Stimulated activated CD8-positive, alpha-beta memory T cell treated with anti-CD3 and anti-CD28 coated beads, Interleukin-12 subunit alpha, Interleukin-12 subunit beta, amount 100 ng/mL, for 24 hours (primary cell): ENCODE measurements at regions not wholly inside any gene's neighbourhood (a gene's known extent, or its start where the extent isn't known, plus 50 kb on each side); places are given as distances from the start of the nearest gene placed in this dataset.
"Not testable (repeated sequence)": the region's sequence is repeated elsewhere in the genome, so short reads cannot be mapped to it uniquely, and the experiment has no call there.

Experiments used
- DNase-seq: peaks from one replicate; pipeline ENCODE4 v3.0.0-alpha.2; 2020; ENCODE audit errors: extremely low read depth

DNA sequence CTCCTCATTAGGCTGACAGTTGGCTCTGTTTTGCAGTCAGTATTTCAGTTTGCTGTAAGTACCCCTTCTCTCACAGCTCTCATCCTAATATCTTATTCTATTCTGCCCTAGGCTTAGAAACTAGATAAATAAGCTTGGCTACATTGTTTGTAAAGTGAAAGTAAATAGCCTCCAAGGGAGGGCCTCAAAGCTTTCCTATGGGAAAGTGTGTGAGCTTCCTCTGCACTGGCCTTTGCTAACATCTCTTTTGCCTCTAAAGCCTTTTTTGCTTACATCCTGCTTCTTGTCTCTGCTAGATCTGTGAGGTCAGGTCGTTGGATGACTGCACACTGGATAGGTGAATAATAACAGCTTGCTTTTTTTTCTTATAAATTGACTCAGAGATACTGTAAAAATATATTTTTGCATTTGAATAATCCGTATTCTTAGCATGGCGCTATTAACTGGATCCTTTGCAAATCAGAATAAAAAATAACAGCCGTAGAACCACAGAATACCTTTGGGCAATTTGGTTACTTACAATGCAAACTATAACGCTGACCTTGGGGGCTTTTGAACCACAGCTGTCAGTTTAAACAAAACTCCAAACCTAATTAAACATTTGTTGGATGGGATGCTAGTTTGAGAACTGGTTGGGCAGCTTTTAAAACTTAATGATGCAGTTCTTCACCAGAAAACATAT lies 55.1 kb downstream of the TTC6 start:
- DNase-seq, result no peak

DNA sequence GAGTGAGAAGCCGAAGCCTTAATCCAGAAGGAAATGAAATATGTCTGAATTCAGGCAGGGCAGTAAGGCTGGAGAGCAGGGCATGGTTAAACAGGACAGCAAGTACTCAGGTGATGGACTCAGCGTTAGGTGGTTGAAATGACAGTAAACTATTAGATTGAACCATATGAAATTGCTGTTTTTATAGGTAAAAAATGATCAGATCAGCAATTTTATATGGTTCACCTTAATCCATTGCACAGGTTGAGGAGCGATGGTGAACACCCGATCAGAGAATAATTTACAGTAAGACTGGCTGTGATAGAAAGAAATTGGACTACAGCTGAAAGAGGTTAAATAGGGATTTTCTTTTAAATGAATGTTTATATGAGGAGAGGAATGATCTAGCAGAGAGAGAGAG lies 56.6 kb downstream of the TTC6 start:
- DNase-seq, result no peak

DNA sequence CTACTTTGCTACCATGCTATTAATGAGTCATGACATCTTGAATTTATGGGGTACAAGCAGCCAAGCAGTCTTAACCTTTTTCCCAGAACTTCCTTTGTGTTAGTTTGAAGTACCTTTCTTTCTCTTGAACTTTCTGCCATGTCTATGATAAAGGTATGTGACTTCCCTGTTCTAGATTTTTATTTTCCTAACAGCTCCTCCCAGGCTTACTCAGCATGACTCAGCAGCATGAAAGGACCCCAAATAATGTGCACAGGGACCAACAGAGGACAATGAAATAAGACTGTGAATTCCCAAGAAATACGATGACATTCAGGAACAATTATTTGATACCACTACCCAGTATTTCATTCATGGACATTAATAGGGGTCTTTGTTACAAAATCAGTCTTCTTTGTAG lies 60.0 kb downstream of the TTC6 start:
- no peak for DNase-seq

DNA sequence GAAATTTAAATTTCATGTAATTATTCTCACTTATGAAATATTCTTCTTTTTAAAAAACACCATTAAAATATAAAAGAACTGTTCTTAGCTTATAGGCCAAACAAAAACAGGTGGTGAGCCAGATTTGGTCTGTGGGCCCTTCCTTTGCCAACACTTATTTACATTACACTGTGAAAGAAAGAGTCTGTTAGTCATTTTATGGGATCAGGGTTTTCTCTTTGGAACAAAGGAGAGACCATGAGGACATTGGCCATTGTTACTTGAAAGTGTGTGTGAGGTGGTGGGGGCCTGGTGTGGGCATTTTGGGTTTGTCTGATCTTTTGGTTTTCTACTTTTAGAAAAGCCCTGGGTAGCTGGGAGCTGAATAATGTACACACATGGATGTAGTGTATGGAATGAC lies 62.7 kb downstream of the TTC6 start:
- no peak for DNase-seq

DNA sequence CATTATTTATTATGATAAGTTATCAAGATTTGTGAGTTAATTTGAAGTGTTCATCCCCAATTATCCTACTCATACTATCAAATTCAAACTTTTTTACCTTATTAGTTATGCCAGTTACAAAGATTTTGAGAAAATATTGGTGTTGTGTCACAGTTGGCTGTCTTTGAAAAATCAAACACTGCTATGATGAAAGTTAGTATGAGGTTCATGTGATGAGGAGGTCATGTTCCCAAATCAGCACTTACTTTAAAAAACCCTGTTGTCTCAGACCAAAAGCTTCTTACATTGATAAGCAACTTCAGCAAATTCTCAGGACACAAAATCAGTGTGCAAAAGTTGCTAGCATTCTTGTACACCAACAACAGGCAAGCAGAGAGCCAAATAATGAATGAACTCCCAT lies 68.1 kb downstream of the TTC6 start:
- DNase-seq, result no peak

DNA sequence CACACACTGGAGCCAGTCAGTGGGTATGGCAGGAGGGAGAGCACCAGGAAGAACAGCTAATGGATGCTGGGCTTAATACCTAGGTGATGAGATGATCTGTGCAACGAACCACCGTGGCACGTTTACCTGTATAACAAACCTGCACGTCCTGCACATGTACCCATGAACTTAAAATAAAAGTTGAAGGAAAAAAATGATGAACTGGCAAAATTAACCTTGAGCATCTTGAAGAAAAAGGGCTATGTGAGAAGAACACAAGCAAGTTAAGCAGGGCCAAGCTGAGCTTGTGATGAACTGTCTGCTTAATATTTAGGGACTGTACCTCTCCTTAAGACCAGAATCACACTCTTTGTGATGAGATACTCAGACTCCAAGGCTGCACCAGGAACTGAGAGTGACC lies 70.0 kb downstream of the TTC6 start:
- no peak for DNase-seq

DNA sequence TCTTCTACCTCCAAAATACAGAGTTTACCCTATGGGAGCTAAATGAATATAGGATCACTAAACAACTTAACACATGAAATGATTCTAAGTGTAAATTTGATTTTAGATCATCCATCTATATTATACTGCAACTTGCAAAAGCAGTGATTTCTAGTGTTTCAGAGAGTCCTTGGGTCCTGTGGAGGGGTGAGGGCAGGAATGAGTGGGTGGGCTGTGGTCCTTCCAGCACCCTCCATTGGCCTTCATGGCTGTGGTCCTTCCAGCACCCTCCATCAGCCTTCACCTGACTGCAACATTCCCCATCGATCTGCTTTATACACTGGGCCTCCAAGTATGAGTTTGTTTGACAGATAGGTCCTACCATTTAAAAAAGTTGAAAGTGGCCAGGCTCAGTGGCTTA lies 70.5 kb downstream of the TTC6 start:
- DNase-seq, result no peak

DNA sequence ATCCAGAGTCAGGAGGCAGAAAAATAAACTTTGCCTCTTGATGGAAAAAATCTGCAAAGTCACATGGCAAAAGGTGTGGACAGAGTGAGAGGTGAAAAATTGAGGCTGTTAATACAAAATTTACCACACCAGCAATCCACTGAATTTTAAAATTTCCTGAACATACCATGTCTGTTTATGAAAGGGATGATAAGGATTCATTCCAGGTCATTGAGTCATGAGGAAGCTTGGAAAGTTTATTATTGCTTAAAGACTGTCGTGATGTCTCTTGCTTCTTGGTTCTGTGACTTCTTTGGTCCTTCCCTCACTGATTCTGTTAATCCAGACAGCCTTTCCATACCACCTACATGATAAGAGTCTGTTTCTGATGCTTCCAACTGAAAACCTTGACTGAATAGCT lies 73.2 kb downstream of the TTC6 start:
- DNase-seq, result no peak

DNA sequence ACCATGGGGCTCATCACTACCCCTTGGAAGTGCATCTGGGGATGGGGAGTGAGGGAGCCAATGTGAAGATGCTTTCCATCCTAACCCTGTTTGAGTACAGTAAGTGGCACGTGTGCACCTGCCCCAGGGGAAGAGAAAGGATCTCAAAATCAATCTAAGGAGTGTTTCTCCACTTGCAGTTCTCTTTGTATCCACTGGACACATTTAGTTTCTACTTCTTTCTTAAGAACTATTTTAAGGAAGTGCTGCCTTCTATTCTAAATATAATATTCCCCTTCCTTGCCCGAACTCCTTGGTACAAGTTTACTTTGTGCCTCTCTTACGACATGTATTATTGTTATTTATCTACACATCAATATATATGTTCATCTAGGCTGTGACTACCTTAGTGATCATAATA lies 73.8 kb downstream of the TTC6 start:
- DNase-seq, result no peak

DNA sequence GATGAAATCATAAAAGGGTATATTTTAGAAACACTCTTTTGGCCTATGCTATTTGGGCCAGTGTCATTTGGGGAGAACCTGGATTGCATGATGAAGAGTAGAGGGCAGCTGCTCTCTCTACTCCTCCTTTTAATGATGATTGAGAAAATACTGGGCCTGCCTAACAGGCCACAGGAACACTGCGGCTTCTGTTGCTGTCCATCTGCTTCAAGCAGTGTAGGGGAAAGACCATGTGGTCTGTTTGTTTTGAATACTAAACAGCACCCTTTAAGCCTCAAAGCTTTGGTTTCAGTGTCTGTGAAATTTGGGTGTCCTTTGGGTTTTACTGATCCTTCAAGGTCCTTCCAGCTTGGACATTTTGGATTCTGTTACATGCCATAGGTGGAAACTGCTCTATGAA lies 78.0 kb downstream of the TTC6 start:
- no peak for DNase-seq

DNA sequence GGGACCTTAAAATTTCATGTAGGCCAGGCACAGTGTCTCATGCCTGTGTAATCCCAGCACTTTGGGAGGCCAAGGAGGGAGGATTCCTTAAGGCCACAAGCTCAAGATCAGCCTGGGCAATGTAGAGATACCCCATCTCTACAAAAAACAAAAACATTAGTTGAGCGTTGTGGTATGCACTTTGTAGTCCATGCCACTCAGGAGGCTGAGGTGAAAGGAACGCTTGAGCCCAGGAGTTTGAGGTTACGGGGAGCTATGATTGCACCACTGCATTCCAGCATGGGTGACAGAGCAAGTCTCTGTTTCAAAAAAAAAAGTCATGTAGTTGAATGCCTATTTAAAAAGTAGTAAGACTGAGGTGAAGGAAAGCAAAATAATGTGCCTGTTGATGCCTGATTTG lies 83.5 kb downstream of the TTC6 start:
- DNase-seq, result no peak

DNA sequence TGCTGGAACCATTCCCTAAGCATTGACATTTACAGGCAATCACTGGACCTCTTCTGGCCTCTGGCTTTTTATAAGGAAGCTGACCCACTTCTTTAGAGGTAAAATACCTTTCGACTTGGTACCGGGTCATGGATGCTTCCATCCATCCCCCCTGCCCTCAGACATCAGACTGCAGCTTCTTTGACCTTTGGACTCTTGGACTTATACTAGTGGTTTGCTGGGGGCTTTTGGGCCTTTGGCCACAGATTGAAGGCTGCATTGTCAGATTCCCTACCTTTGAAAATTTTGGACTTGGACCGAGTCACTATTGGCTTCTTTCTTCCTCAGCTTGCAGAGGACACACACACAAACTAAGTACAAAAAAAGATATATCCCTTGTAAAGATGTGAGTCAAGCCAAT lies 86.1 kb downstream of the TTC6 start:
- no peak for DNase-seq

DNA sequence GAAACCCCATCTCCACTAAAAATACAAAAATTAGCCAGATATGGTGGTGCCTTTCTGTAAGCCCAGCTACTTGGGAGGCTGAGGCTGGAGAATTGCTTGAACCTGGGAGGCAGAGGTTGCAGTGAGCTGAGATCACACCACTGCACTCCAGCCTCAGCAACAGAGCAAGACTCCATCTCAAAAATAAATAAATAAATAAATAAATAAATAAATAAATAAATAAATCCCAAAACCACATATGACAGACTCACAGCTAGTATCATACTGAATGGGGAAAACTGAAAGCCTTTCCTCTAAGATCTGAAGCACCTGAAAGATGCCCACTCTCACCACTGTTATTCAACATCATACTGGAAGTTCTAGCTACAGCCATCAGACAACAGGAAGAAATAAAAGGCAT lies 97.3 kb downstream of the TTC6 start:
- not testable (repeated sequence) for DNase-seq

DNA sequence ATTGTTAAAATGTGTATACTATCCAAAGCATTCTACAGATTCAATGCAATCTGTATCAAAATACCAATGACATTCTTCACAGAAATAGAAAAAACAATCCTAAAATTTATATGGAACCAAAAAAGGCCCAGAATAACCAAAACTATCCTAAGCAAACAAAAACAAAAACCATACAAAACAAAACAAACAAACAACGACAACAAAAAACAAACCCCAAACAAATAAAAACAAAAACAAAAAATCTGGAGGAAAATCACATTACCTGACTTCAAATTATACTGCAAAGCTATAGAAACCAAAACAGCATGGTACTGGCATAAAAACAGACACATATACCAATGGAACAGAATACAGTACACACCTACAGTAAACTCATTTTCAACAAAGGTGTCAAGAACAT lies 98.0 kb downstream of the TTC6 start:
- DNase-seq, result not testable (repeated sequence)

DNA sequence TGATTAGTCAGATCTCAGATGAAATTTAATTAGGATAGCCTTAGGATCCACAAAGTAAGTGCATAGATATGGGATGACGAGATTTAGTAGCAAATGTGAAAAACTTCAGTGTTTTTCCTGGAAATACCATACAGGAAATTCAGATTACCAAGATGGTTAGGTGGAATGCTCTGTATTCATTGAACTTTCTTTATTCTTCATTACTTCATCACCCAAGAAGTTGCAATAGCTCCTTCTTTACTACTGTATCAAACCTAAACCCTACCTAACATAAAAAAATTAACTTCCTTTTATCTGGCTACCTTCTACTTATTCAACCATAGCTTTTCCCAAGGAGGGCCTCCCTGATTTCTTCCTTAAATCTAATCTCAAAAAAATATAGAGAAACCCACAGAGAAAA lies 100.4 kb downstream of the TTC6 start:
- no peak for DNase-seq

DNA sequence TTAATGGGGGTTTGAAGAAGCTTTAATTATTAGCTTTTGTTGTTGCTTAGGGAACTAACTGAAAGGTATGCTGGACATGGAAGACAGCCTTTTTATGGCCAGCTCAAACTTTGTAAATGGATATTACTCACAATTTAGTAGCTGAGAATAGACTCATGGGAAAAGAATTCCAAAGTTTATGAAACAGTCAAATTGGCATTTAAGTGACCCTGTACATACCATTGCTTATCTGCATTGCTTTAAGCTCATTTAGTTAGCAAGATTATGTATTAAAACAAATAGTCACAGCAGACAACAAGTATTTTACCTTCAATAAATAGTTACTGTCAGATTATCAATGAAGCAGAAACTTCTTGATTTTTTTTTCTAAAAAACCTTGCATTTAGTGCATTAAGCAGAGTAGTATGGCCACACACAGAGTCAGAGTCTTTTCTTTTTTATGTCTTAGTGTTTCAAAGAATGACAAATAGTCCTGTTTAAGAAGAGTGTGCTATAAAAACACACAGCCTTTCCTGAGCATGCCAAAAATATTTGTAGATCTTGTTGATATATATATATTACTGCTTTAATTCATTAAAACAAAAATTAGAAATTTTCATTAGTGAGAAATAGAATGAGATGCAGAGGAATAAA lies 102.2 kb downstream of the TTC6 start:
- DNase-seq, result no peak

DNA sequence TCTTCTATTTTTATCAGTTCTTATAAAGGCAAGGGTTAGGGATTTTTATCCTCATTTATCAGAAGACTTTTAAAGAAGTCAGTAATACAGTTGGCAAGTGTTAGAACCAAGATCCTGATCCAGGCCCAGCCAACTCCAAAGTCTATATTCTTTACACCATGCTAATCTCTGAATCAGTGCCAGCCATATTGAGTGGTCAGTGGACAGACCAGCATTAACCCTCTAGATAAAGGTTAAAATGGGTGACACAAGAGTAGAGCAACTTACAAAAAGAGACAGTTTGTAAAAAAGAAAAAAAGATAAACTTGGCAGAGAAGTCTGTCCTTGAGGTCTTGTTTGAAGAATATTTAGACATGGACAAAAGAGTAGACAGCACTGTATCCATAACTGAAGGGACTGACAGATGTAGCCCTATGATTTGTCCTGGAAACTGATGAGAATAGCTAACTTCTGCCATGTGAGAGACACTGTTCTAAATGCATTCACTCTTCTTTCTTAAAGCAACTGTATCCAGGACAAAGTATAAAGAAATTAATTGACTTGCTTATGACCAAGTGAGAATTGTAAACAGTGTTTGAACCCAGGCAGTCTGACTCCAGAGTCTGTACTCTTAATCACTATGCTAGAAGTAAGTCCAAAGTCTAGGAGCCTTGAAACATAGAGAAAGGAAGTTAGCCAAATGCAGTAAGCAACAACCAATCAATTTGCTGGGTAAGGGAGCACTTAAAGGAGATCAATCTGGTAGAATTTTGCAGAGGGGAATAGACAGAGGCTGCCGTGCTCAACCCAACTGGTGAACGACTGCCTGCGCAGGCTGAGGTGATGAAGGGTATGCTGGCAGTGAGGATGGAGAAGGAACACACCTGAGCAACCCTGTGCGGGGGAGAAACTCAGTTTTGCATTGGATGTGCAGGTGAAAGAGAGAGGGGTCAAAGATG lies 103.7 kb downstream of the TTC6 start:
- DNase-seq, result no peak

DNA sequence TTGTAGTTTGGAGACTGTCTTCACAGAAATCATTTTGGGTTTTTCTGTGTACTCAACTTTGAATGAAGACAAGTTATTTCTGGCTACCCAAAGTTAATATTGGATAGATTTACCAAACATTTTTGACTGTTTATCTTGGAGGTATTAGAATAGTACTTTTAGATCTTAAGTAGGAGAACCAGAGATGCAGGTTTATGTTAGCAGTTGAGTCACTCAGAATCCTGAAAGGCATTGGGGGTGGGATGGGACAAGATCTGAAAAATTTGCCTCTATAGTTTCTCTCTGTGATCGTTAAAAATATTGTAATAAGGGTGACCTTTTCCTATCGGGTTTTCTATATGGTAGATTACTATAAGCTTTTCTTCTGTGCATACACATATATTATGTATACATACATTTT lies 112.3 kb downstream of the TTC6 start:
- no peak for DNase-seq

DNA sequence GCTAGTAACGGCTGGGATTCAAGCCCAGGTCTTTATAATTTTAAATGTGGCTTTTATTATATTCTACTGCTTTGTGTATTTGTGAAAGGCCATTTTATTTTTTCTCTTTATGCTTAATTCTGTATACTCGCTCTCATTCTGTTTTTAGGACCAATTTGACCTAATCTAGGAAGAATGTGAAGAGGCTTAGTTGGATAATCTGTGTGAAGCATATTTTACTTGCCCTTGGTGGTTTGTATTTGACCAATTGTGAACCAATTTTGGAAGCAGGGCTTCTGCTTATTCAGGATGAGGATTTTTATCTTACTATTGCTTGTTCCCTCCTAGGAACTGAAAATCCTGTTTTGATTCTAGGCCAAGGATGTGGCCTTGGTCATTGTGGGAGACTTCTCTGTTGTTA lies 113.1 kb downstream of the TTC6 start:
- no peak for DNase-seq

DNA sequence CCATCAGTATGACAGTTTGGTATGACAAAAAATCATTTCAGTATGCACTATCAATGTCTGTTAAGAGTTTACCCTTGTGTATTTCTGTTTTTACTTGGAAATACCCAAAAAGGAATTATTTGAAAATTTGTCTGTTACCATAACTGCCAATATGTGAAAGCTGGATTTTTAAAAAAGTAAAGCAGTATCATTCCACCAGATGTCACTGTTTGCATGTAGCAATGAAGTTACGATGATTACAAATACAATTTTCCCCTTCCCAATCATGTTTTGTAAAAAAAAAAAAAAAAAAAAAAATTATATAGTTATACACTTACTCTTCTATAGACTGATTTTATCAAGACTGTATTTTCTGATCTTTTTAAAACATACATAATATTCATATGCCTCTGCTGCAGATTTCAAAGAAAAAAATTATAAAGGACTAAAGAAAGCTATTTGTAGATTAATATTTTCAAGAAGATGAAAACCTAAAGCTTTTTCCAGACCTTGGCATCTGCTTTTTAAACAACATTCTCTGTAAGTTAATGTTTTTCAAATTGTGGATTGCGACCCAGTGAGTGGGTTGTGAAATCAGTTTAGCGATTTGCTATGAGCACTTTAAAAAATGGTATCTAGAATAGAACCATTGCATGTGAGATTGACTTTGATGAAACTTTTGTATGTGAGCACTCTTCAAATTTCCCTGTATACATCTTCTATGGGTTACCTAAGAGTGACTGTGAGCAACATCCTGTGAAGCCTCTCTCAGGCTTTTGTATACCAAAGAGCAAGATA lies 114.2 kb downstream of the TTC6 start:
- no peak for DNase-seq

DNA sequence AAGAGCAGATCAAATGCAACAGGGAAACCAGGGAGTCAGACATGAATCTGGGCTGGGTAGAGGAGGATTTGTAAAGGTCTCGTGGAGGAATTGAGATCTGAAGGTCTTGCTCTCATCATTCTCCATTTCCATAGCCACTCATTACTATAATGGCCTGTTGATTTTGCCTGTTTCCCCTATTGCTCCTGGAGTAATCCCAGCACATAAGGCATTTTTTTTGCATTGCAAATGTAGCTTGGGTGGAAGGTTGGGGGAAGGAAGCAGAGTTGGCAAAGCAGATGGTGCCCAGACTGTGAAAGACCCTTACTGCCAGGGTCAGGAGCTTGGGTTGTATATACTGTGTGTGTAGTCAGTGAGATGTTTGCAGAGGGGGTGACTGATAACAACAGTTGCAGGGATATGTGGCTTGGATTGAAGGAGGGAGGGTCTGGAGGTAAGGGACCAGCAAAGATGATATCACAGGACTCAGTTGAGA lies 116.0 kb downstream of the TTC6 start:
- no peak for DNase-seq
